GM12878 (cell line): ENCODE measurements at regions not wholly inside any gene's neighbourhood (a gene's known extent, or its start where the extent isn't known, plus 50 kb on each side); places are given as distances from the start of the nearest gene placed in this dataset.
A peak's percentile ranks its signal among the peaks of the same experiment; 100 is the strongest.

Source experiments
- ATAC-seq: fragments of 200-7000 bp; cut with Tn5 transposase; 3 replicates; pipeline ENCODE4 v1.9.1; 2020; ENCODE audit warnings: mild to moderate bottlenecking, moderate library complexity
- BruUV-seq: library from RNA; stranded (reverse); fragments of 400-500 nt; replicated peaks from 2 replicates; lab custom pipeline; 2021; lab: Mats Ljungman, UMichigan
- CTCF ChIA-PET: fragments of 300-600 bp; sonication (Branson Sonifier 250); formaldehyde crosslinking; extraction: SDS; loops from one replicate; lab custom pipeline; 2021; ENCODE audit warnings: inconsistent platforms; lab: Yijun Ruan, JAX
- POLR2A ChIA-PET: fragments of 350-600 bp; formaldehyde crosslinking; extraction: SDS; loops from one replicate; lab custom pipeline; 2021; ENCODE audit warnings: inconsistent platforms; lab: Charles Lee
- RAD21 ChIA-PET: fragments of 300-600 bp; sonication (Branson Sonifier 250); formaldehyde crosslinking; loops from one replicate; lab custom pipeline; 2023; ENCODE audit warnings: antibody characterized with exemption; ENCODE audit not compliant: unreplicated experiment; lab: Charles Lee
- SMC1A ChIA-PET: fragments of 300-600 bp; sonication (Branson Sonifier 250); formaldehyde crosslinking; loops from one replicate; lab custom pipeline; 2023; ENCODE audit not compliant: unreplicated experiment, uncharacterized antibody; lab: Charles Lee
- DNase-seq: peaks from one replicate; pipeline ENCODE4 v3.0.0-alpha.2; 2011; ENCODE audit warnings: low read depth, low spot score
- FAIRE-seq: peaks from 3 replicates; lab custom pipeline; 2011; peaks lifted over from hg19 to GRCh38; lab: Jason Lieb, UNC
- H2AFZ ChIP-seq: 2 replicates; pipeline ENCODE4 v1.6.0; 2011; ENCODE audit warnings: low read depth, low read length, control low read depth; ENCODE audit not compliant: control insufficient read depth
- H3K27ac ChIP-seq: 2 replicates; pipeline ENCODE4 v1.5.1; 2011; ENCODE audit warnings: control low read depth; ENCODE audit not compliant: control insufficient read depth, insufficient read depth
- H3K27me3 ChIP-seq, 2 experiments: replicated peaks in 1 of 2; 2 replicates each; pipeline versions ENCODE4 v1.6.0 to v1.6.1; 2011; ENCODE audit warnings: low read length in 1 of 2; ENCODE audit not compliant: control insufficient read depth in 2 of 2, insufficient read depth in 2 of 2
- H3K36me3 ChIP-seq, 2 experiments: 2 replicates each; pipeline ENCODE4 v1.5.1; 2011; ENCODE audit warnings: low read length in 1 of 2; ENCODE audit not compliant: control insufficient read depth in 2 of 2, insufficient read depth in 2 of 2
- H3K4me1 ChIP-seq: 2 replicates; pipeline ENCODE4 v1.6.1; 2011; ENCODE audit warnings: mild to moderate bottlenecking, low read length, moderate library complexity, mixed read lengths; ENCODE audit not compliant: control insufficient read depth, insufficient read depth
- H3K4me2 ChIP-seq: 2 replicates; pipeline ENCODE4 v1.6.0; 2011; ENCODE audit warnings: control low read depth; ENCODE audit not compliant: control insufficient read depth, insufficient read depth
- H3K4me3 ChIP-seq: fragments of 200-600 bp; sonication (generic); 2 replicates; pipeline ENCODE4 v1.5.1; 2016
- H3K79me2 ChIP-seq: 2 replicates; pipeline ENCODE4 v1.6.0; 2011; ENCODE audit warnings: low read length; ENCODE audit not compliant: control insufficient read depth, insufficient read depth
- H3K9ac ChIP-seq: 2 replicates; pipeline ENCODE4 v1.8.0; 2011; ENCODE audit warnings: low read length, control low read depth, mixed read lengths; ENCODE audit not compliant: control insufficient read depth, insufficient read depth
- H3K9me3 ChIP-seq: replicated peaks from 3 replicates; pipeline ENCODE4 v1.5.1; 2011; ENCODE audit warnings: mild to moderate bottlenecking, low read length; ENCODE audit not compliant: control insufficient read depth, insufficient read depth
- H4K20me1 ChIP-seq: 2 replicates; pipeline ENCODE4 v1.6.0; 2011; ENCODE audit not compliant: control insufficient read depth, insufficient read depth
- ETV6 ChIP-seq, 2 experiments: fragments of 450-650 bp in 1 of 2; IDR thresholded peaks in 1 of 2; conservative IDR thresholded peaks in 1 of 2; 2 replicates each; pipeline ENCODE4 v1.6.1; 2014; ENCODE audit warnings: antibody characterized with exemption in 1 of 2, borderline replicate concordance in 1 of 2, low read depth in 1 of 2, mild to moderate bottlenecking in 1 of 2, moderate library complexity in 1 of 2
- NRF1 ChIP-seq: conservative IDR thresholded peaks from 2 replicates; pipeline ENCODE4 v1.6.1; 2011; ENCODE audit warnings: mild to moderate bottlenecking, low read depth, low read length, improper control_type of control experiment
- PKNOX1 ChIP-seq: fragments of 450-650 bp; IDR thresholded peaks from 2 replicates; pipeline ENCODE4 v1.6.1; 2016; ENCODE audit warnings: mild to moderate bottlenecking
- ZZZ3 ChIP-seq: IDR thresholded peaks from 2 replicates; pipeline ENCODE4 v1.6.1; 2011; ENCODE audit warnings: low read depth; ENCODE audit not compliant: control insufficient read depth, insufficient read length
- WGBS: methylation state at CpG from one replicate; pipeline ENCODE4 v1.1.6; 2016; ENCODE audit warnings: low lambda C conversion rate; ENCODE audit not compliant: insufficient replicate concordance, insufficient coverage; ENCODE audit errors: missing lambda C conversion rate; 5-methylcytosine and 5-hydroxymethylcytosine counted together
- in situ Hi-C: fragments of 300-500 bp; cut with MboI; formaldehyde crosslinking; loops from 9 replicates; pipeline ENCODE4 v1.14.3; 2018; ENCODE audit warnings: mixed read lengths
- intact Hi-C: fragments of 100-400 bp; cut with micrococcal nuclease; formaldehyde crosslinking; loops from one replicate; pipeline ENCODE4 v1.14.2; 2022; ENCODE audit not compliant: unreplicated experiment

- in situ Hi-C loops = no loop called here
- H3K27ac ChIP-seq = no peak overlapping the region
Observed at GRCh38 chr4:78667325-78667724, 108.8 kb upstream of the BMP2K start.

More at GRCh38 chr4:78667325-78667724, 108.8 kb upstream of the BMP2K start:
- CTCF ChIA-PET = interaction anchor here (1.0 to 2.7 kb wide), 6 partner anchors 9 to 200 kb away, joined by 3 to 11 read pairs (median 3); no protein-coding TSS in a partner anchor
- no peak for DNase-seq
- H4K20me1 ChIP-seq = no peaks in the 10 kb centered on the region
- POLR2A ChIA-PET = interaction anchor here (0.6 to 3.0 kb wide), 5 partner anchors 10 to 804 kb away, joined by 3 to 7 read pairs (median 4); no protein-coding TSS in a partner anchor
- peaks cover 18% of the 10 kb centered on the region for H3K4me1 ChIP-seq
- intact Hi-C loops = no loop called here
- H3K27me3 ChIP-seq = peaks cover 0 to 1% of the 10 kb centered on the region in 2 experiments; a peak in 1 of 4 replicates
- TF ChIP-seq PKNOX1 (no peak), ZZZ3 (no peak), ETV6 (conservative IDR thresholded peaks at IDR 0.05 in 1 of 2, IDR thresholded peaks at IDR 0.05 in 1 of 2; ENCODE audit: borderline replicate concordance in 1 of 2, low read depth in 1 of 2) (no peak), NRF1 (no peak)
- no peak for FAIRE-seq
- H3K36me3 ChIP-seq = no peaks in the 10 kb centered on the region
- SMC1A ChIA-PET = interaction anchor here (1.0 to 4.6 kb wide), 15 partner anchors 9 to 197 kb away, joined by 3 to 16 read pairs (median 4); no protein-coding TSS in a partner anchor
- RAD21 ChIA-PET = interaction anchor here (0.6 to 3.8 kb wide), 9 partner anchors 9 to 196 kb away, joined by 3 to 10 read pairs (median 3); no protein-coding TSS in a partner anchor
- peak overlapping the region; percentile 62; the same call in 1 of the 2 replicates for H3K4me2 ChIP-seq
- H3K79me2 ChIP-seq = no peaks in the 10 kb centered on the region
- no TSS peak for BruUV-seq
- H2AFZ ChIP-seq = no peak overlapping the region
- peak overlapping the region; percentile 27; the same call in 1 of the 2 replicates for H3K4me3 ChIP-seq
- no peaks in the 10 kb centered on the region; the same call in 2 of the 3 replicates for H3K9me3 ChIP-seq
- ATAC-seq = peak; percentile 49
- no peak overlapping the region for H3K9ac ChIP-seq
- 2% methylated on average over 3 of the region's 3 CpGs for WGBS
